K562 (cell line): ENCODE measurements at regions not wholly inside any gene's neighbourhood (a gene's known extent, or its start where the extent isn't known, plus 50 kb on each side); places are given as distances from the start of the nearest gene placed in this dataset.

Experiments
- ATAC-seq: fragments of 200-7000 bp; cut with Tn5 transposase; 3 replicates; pipeline ENCODE4 v1.9.1; 2020; ENCODE audit warnings: moderate library complexity
- BruUV-seq: library from RNA; stranded (reverse); fragments of 400-500 nt; replicated peaks from 2 replicates; lab custom pipeline; 2021; lab: Mats Ljungman, UMichigan
- CTCF ChIA-PET: fragments of 300-600 bp; formaldehyde crosslinking; extraction: SDS; loops from one replicate; lab custom pipeline; 2021; ENCODE audit warnings: low intra/inter-chr PET ratio; lab: Yijun Ruan, JAX
- POLR2A ChIA-PET: fragments of 300-600, 350-650 bp; sonication (Branson Sonifier 250); formaldehyde crosslinking; extraction: SDS; loops from one replicate; lab custom pipeline; 2021; ENCODE audit warnings: antibody characterized with exemption, inconsistent platforms; lab: Yijun Ruan, JAX
- DNase-seq, 4 experiments: peaks; one replicate each; pipeline versions ENCODE4 v3.0.0 to v3.0.0-alpha.2; 2011 to 2018; ENCODE audit warnings: low spot score in 3 of 4, mixed read lengths in 3 of 4; ENCODE audit errors: extremely low read depth in 1 of 4
- FAIRE-seq: peaks from 2 replicates; lab custom pipeline; 2011; peaks lifted over from hg19 to GRCh38; lab: Jason Lieb, UNC
- H2AFZ ChIP-seq: 2 replicates; pipeline ENCODE4 v1.6.0; 2011; ENCODE audit warnings: low read depth, low read length, control low read depth, inconsistent platforms
- H3K27ac ChIP-seq: fragments of 200-600 bp; 3 replicates; pipeline ENCODE4 v1.8.0; 2011; ENCODE audit warnings: low read depth, mild to moderate bottlenecking, control low read depth, inconsistent platforms, low read length, moderate library complexity, mixed read lengths; ENCODE audit errors: extremely low read depth
- H3K27me3 ChIP-seq, 2 experiments: fragments of 300-600 bp in 1 of 2; 2 replicates in 1 of 2; 3 replicates in 1 of 2; pipeline versions ENCODE4 v1.6.0 to v1.8.0; 2011; ENCODE audit warnings: inconsistent platforms in 2 of 2, low read length in 2 of 2, mild to moderate bottlenecking in 1 of 2, mixed read lengths in 1 of 2, moderate library complexity in 1 of 2; ENCODE audit not compliant: control insufficient read depth in 2 of 2, insufficient read depth in 2 of 2
- H3K36me3 ChIP-seq: fragments of 300-600 bp; 3 replicates; pipeline ENCODE4 v1.8.0; 2011; ENCODE audit warnings: mild to moderate bottlenecking, low read length, inconsistent platforms; ENCODE audit not compliant: control insufficient read depth, insufficient read depth
- H3K4me1 ChIP-seq, 2 experiments: fragments of 200-600 bp in 1 of 2; replicated peaks in 1 of 2; 2 replicates in 1 of 2; 3 replicates in 1 of 2; pipeline versions ENCODE4 v1.5.1 to v1.8.0; 2011; ENCODE audit warnings: inconsistent platforms in 2 of 2, low read length in 2 of 2, mild to moderate bottlenecking in 1 of 2, mixed read lengths in 1 of 2, moderate library complexity in 1 of 2; ENCODE audit not compliant: control insufficient read depth in 2 of 2, insufficient read depth in 2 of 2
- H3K4me2 ChIP-seq: 2 replicates; pipeline ENCODE4 v1.6.1; 2011; ENCODE audit warnings: low read length, control low read depth, inconsistent platforms, mixed read lengths; ENCODE audit not compliant: insufficient read depth
- H3K4me3 ChIP-seq: fragments of 200-600 bp; sonication (generic), shearing (Covaris generic); 2 replicates; pipeline ENCODE4 v1.5.1; 2016; ENCODE audit warnings: control low read depth, inconsistent platforms
- H3K79me2 ChIP-seq: fragments of 200-600 bp; 3 replicates; pipeline ENCODE4 v1.8.0; 2011; ENCODE audit warnings: low read length, inconsistent platforms; ENCODE audit not compliant: control insufficient read depth, insufficient read depth
- H3K9ac ChIP-seq, 2 experiments: 2 replicates each; pipeline versions ENCODE4 v1.6.0 to v1.6.1; 2011; ENCODE audit warnings: low read depth in 2 of 2, low read length in 2 of 2, control low read depth in 1 of 2, inconsistent platforms in 1 of 2, mild to moderate bottlenecking in 1 of 2, mixed read lengths in 1 of 2; ENCODE audit not compliant: insufficient read depth in 1 of 2
- H3K9me1 ChIP-seq: one replicate; pipeline ENCODE4 v1.6.0; 2011; ENCODE audit warnings: inconsistent platforms, mild to moderate bottlenecking, low read length, moderate library complexity; ENCODE audit not compliant: control insufficient read depth, insufficient read depth
- H3K9me3 ChIP-seq: replicated peaks from 2 replicates; pipeline ENCODE4 v1.5.1; 2011; ENCODE audit warnings: low read depth, low read length, inconsistent platforms; ENCODE audit not compliant: control insufficient read depth, insufficient read depth
- H4K20me1 ChIP-seq: replicated peaks from 2 replicates; pipeline ENCODE4 v1.6.1; 2011; ENCODE audit warnings: low read length, inconsistent platforms, mixed read lengths; ENCODE audit not compliant: control insufficient read depth, insufficient read depth
- ARID2 ChIP-seq: fragments of 450-650 bp; IDR thresholded peaks from 2 replicates; pipeline ENCODE4 v1.6.1; 2017; ENCODE audit warnings: antibody characterized with exemption, mild to moderate bottlenecking
- ELK3 ChIP-seq: fragments of 450-650 bp; formaldehyde crosslinking; IDR thresholded peaks from 2 replicates; pipeline ENCODE4 v1.4.0; 2020; ENCODE audit warnings: mild to moderate bottlenecking
- ETV5 ChIP-seq: sonication (generic); formaldehyde crosslinking; IDR thresholded peaks from 2 replicates; pipeline ENCODE4 v1.4.0; 2020; ENCODE audit warnings: low read depth, mild to moderate bottlenecking, missing genetic modification reagents
- RREB1 ChIP-seq: fragments of 250-450 bp; sonication (Bioruptor Pico); IDR thresholded peaks from 2 replicates; pipeline ENCODE4 v1.4.0; 2020
- RUNX1 ChIP-seq: sonication (generic); IDR thresholded peaks from 2 replicates; pipeline ENCODE4 v1.6.1; 2016; ENCODE audit warnings: antibody characterized with exemption, low read depth
- SP2 ChIP-seq: IDR thresholded peaks from 2 replicates; pipeline ENCODE4 v1.6.1; 2011; ENCODE audit warnings: mild to moderate bottlenecking, low read depth, low read length, moderate library complexity; ENCODE audit not compliant: poor library complexity, severe bottlenecking; ENCODE audit errors: extremely low read depth
- whole genome bisulfite sequencing: fragments of 100-300 bp; shearing (Covaris generic); methylation state at CpG from one replicate; pipeline ENCODE4 v1.1.6; 2016; ENCODE audit warnings: low coverage, mixed read lengths; ENCODE audit not compliant: insufficient coverage; ENCODE audit errors: missing lambda C conversion rate; 5-methylcytosine and 5-hydroxymethylcytosine counted together
- in situ Hi-C: fragments of 300-500 bp; cut with MboI; formaldehyde crosslinking; loops from 4 replicates; pipeline ENCODE4 v1.15.0; 2018; ENCODE audit warnings: inconsistent platforms, mixed read lengths
- intact Hi-C: fragments of 100-400 bp; cut with micrococcal nuclease; formaldehyde crosslinking; loops from 2 replicates; pipeline ENCODE4 v1.14.2; 2022

GRCh38 chr9:102507044-102507687, 488.0 kb upstream of the CYLC2 start (continued):
- TF ChIP-seq RREB1 (no peak), ARID2 (no peak), ETV5 (no peak), SP2 (no peak)

GRCh38 chr9:102506406-102506805, 488.7 kb upstream of the CYLC2 start:
- no peaks in the 10 kb centered on the region for H3K9me1 ChIP-seq
- no peak overlapping the region for H3K27ac ChIP-seq
- BruUV-seq, result no TSS peak
- H3K9ac ChIP-seq, result no peak overlapping the region
- H3K36me3 ChIP-seq, result no peaks in the 10 kb centered on the region
- ATAC-seq, result no peak
- H3K4me2 ChIP-seq, result no peak overlapping the region
- H2AFZ ChIP-seq, result no peak overlapping the region
- H3K79me2 ChIP-seq, result no peaks in the 10 kb centered on the region
- no peak for DNase-seq
- ChIA-PET CTCF (no interaction called here), POLR2A (no interaction called here)
- H3K4me3 ChIP-seq, result no peak overlapping the region
- H3K27me3 ChIP-seq, result no peaks in the 10 kb centered on the region
- no peak for FAIRE-seq
- TF ChIP-seq RUNX1 (no peak), ELK3 (CRISPR knock-in tag) (no peak)
- in situ Hi-C loops (no loop called here), intact Hi-C loops (no loop called here)
- 0% methylated on average over 1 of the region's 1 CpG for WGBS
- H3K9me3 ChIP-seq, result no peaks in the 10 kb centered on the region; the same call in 1 of the 2 replicates
- H4K20me1 ChIP-seq, result no peaks in the 10 kb centered on the region
- H3K4me1 ChIP-seq, result no peaks in the 10 kb centered on the region
